ENCODE measurements at regions not wholly inside any gene's neighbourhood (a gene's known extent, or its start where the extent isn't known, plus 50 kb on each side); places are given as distances from the start of the nearest gene placed in this dataset.

- TF ChIP-seq RAD21 (IDR thresholded peaks at IDR 0.05), result no peak
- TF ChIP-seq FOXA1 (IDR thresholded peaks at IDR 0.05), result no peak
- TF ChIP-seq CTCF (IDR thresholded peaks at IDR 0.05; ENCODE audit: low read depth, low read length, missing input control), result no peak
- TF ChIP-seq YY1 (IDR thresholded peaks at IDR 0.05), result no peak
- no peak for TF ChIP-seq FOXA2 (IDR thresholded peaks at IDR 0.05)
- TF ChIP-seq MAX (IDR thresholded peaks at IDR 0.05), result no peak
- TF ChIP-seq ATF3 (IDR thresholded peaks at IDR 0.05), result no peak
- no peak for TF ChIP-seq REST (IDR thresholded peaks at IDR 0.05)
- no peak for TF ChIP-seq SP1 (IDR thresholded peaks at IDR 0.05)
- TF ChIP-seq ZBTB33 (IDR thresholded peaks at IDR 0.05), result no peak
- TF ChIP-seq TAF1 (conservative IDR thresholded peaks at IDR 0.05), result no peak
- no peak for TF ChIP-seq GABPA (IDR thresholded peaks at IDR 0.05 in 1 of 2, conservative IDR thresholded peaks at IDR 0.05 in 1 of 2)
Observed at GRCh38 chr1:81729818-81730217, 70.9 kb upstream of the ADGRL2 start.

All from liver (tissue), 3 donors.